ENCODE measurements at regions not wholly inside any gene's neighbourhood (a gene's known extent, or its start where the extent isn't known, plus 50 kb on each side); places are given as distances from the start of the nearest gene placed in this dataset.

DNA sequence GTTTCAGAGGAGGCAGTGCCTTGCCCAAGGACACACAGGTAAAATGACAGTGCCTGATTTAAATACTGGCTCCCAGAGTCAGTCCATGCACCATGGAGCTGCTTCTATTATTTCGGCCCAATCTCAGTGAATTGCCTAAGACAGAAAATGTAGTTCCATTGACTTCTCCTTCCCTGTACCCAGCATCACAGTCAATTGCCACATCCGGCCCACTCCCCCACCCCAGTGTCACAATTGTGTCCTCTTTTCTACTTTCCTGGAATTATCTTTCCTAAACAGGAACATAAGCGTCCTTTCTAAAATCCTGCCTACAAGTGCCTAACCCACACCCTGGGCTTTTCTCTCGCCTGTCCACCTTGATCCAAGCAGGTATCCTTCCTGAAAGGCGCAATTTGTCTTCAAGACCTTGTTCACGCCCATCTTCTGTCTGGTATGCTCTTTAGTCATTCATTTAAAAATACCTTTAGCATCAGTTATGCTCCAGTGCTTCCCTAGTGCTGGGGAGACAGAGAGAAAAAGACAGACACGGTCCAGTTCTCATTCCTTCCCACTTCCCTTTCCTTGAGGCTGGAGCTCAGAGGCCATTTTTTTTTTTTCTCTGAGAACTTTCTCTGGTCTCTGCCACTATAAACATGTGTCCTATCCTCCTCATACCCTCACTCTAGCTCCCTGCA, 411.4 kb downstream of the LIG4 start:
- TF ChIP-seq, protein P1, sequence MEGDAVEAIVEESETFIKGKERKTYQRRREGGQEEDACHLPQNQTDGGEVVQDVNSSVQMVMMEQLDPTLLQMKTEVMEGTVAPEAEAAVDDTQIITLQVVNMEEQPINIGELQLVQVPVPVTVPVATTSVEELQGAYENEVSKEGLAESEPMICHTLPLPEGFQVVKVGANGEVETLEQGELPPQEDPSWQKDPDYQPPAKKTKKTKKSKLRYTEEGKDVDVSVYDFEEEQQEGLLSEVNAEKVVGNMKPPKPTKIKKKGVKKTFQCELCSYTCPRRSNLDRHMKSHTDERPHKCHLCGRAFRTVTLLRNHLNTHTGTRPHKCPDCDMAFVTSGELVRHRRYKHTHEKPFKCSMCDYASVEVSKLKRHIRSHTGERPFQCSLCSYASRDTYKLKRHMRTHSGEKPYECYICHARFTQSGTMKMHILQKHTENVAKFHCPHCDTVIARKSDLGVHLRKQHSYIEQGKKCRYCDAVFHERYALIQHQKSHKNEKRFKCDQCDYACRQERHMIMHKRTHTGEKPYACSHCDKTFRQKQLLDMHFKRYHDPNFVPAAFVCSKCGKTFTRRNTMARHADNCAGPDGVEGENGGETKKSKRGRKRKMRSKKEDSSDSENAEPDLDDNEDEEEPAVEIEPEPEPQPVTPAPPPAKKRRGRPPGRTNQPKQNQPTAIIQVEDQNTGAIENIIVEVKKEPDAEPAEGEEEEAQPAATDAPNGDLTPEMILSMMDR (IDR thresholded peaks at IDR 0.05) = no peak
- TF ChIP-seq POLR2A (IDR thresholded peaks at IDR 0.05) = no peak

Measured in thyroid gland (tissue), 4 donors.